ENCODE measurements at regions not wholly inside any gene's neighbourhood (a gene's known extent, or its start where the extent isn't known, plus 50 kb on each side); places are given as distances from the start of the nearest gene placed in this dataset.

GRCh38 chr11:109553284-109553683 lies 131.3 kb downstream of the C11orf87 start:
- no peak for DNase-seq (ENCODE audit: low read depth, low spot score)

GRCh38 chr11:109554951-109555350 lies 133.0 kb downstream of the C11orf87 start:
- DNase-seq (ENCODE audit: low read depth, low spot score), result no peak

- no peak for DNase-seq (ENCODE audit: low read depth, low spot score)
These were observed 142.3 kb downstream of the C11orf87 start for GRCh38 chr11:109564241-109564640.

- DNase-seq (ENCODE audit: low read depth, low spot score), result no peak
These were observed 160.5 kb downstream of the C11orf87 start for GRCh38 chr11:109582470-109582869.

- no peak for DNase-seq (ENCODE audit: low read depth, low spot score)
These were observed 162.3 kb downstream of the C11orf87 start for GRCh38 chr11:109584001-109584972.

- DNase-seq (ENCODE audit: low read depth, low spot score), result no peak
These were observed 164.8 kb downstream of the C11orf87 start for GRCh38 chr11:109586789-109587188.

- DNase-seq (ENCODE audit: low read depth, low spot score), result no peak
These were observed 168.8 kb downstream of the C11orf87 start for GRCh38 chr11:109590782-109591181.

GRCh38 chr11:109597336-109597735 lies 175.3 kb downstream of the C11orf87 start:
- no peak for DNase-seq (ENCODE audit: low read depth, low spot score)

- no peak for DNase-seq (ENCODE audit: low read depth, low spot score)
These were observed 182.8 kb downstream of the C11orf87 start for GRCh38 chr11:109604481-109605400.

- no peak for DNase-seq (ENCODE audit: low read depth, low spot score)
These were observed 184.3 kb downstream of the C11orf87 start for GRCh38 chr11:109606256-109606655.

- no peak for DNase-seq (ENCODE audit: low read depth, low spot score)
These were observed 187.6 kb downstream of the C11orf87 start for GRCh38 chr11:109609454-109610185.

GRCh38 chr11:109612496-109612895 lies 190.5 kb downstream of the C11orf87 start:
- DNase-seq (ENCODE audit: low read depth, low spot score), result no peak

- DNase-seq (ENCODE audit: low read depth, low spot score), result no peak
These were observed 197.5 kb downstream of the C11orf87 start for GRCh38 chr11:109619498-109619897.

- DNase-seq (ENCODE audit: low read depth, low spot score), result no peak
These were observed 207.7 kb downstream of the C11orf87 start for GRCh38 chr11:109629734-109630133.

GRCh38 chr11:109641549-109641948 lies 219.6 kb downstream of the C11orf87 start:
- peak; percentile 23 for DNase-seq (ENCODE audit: low read depth, low spot score)

- no peak for DNase-seq (ENCODE audit: low read depth, low spot score)
These were observed 222.2 kb downstream of the C11orf87 start for GRCh38 chr11:109644152-109644551.

- no peak for DNase-seq (ENCODE audit: low read depth, low spot score)
These were observed 226.8 kb downstream of the C11orf87 start for GRCh38 chr11:109648804-109649203.

- no peak for DNase-seq (ENCODE audit: low read depth, low spot score)
These were observed 232.1 kb downstream of the C11orf87 start for GRCh38 chr11:109654091-109654490.

- no peak for DNase-seq (ENCODE audit: low read depth, low spot score)
These were observed 236.2 kb downstream of the C11orf87 start for GRCh38 chr11:109658190-109658589.

- no peak for DNase-seq (ENCODE audit: low read depth, low spot score)
These were observed 245.7 kb downstream of the C11orf87 start for GRCh38 chr11:109667719-109668118.

- DNase-seq (ENCODE audit: low read depth, low spot score), result no peak
These were observed 247.1 kb downstream of the C11orf87 start for GRCh38 chr11:109668973-109669634.

Measured in iPS DF 19.7 (cell line).